Tibial artery (tissue), 4 donors: ENCODE measurements at regions not wholly inside any gene's neighbourhood (a gene's known extent, or its start where the extent isn't known, plus 50 kb on each side); places are given as distances from the start of the nearest gene placed in this dataset.

ENCODE experiments used
- DNase-seq, 2 donors: peaks; one replicate each; pipeline ENCODE4 v3.0.0-alpha.2; 2019
- H3K27ac ChIP-seq, 2 donors: fragments of 200-600 bp; sonication (generic) in 1 of 2; 1 replicate in 1 of 2; 2 replicates in 1 of 2; pipeline ENCODE4 v1.5.1; 2018 to 2019; ENCODE audit warnings: mild to moderate bottlenecking in 1 of 2
- H3K27me3 ChIP-seq, 2 donors: fragments of 200-600 bp; sonication (generic) in 1 of 2; one replicate each; pipeline versions ENCODE4 v1.5.1 to v1.6.0; 2016 to 2019
- H3K36me3 ChIP-seq, 3 donors: fragments of 200-600 bp; sonication (generic) in 2 of 3; one replicate each; pipeline ENCODE4 v1.5.1; 2016 to 2019; ENCODE audit warnings: mild to moderate bottlenecking in 2 of 3
- H3K4me1 ChIP-seq, 4 donors: fragments of 200-600 bp; sonication (generic) in 2 of 4; 1 replicate in 3 of 4; 2 replicates in 1 of 4; pipeline ENCODE4 v1.5.1; 2016 to 2019
- H3K4me3 ChIP-seq, 2 donors: fragments of 200-600 bp; sonication (generic) in 1 of 2; 1 replicate in 1 of 2; 2 replicates in 1 of 2; pipeline ENCODE4 v1.5.1; 2018 to 2019; ENCODE audit warnings: mild to moderate bottlenecking in 2 of 2
- H3K9me3 ChIP-seq, 3 donors: fragments of 200-600 bp; sonication (generic) in 1 of 3; one replicate each; pipeline ENCODE4 v1.5.1; 2016 to 2019
- intact Hi-C: fragments of 100-400 bp; cut with DNase I; formaldehyde crosslinking; loops from one replicate; pipeline ENCODE4 v1.15.0; 2023; ENCODE audit warnings: low total_unique reads
- TF ChIP-seq, protein P1 (sequence below), 2 experiments: fragments of 200-600 bp in 1 of 2; fragments of 450-650 bp in 1 of 2; IDR thresholded peaks; one replicate each; pipeline ENCODE4 v1.5.1; 2017 to 2019; ENCODE audit warnings: antibody characterized with exemption in 2 of 2, mild to moderate bottlenecking in 1 of 2, moderate library complexity in 1 of 2

DNA sequence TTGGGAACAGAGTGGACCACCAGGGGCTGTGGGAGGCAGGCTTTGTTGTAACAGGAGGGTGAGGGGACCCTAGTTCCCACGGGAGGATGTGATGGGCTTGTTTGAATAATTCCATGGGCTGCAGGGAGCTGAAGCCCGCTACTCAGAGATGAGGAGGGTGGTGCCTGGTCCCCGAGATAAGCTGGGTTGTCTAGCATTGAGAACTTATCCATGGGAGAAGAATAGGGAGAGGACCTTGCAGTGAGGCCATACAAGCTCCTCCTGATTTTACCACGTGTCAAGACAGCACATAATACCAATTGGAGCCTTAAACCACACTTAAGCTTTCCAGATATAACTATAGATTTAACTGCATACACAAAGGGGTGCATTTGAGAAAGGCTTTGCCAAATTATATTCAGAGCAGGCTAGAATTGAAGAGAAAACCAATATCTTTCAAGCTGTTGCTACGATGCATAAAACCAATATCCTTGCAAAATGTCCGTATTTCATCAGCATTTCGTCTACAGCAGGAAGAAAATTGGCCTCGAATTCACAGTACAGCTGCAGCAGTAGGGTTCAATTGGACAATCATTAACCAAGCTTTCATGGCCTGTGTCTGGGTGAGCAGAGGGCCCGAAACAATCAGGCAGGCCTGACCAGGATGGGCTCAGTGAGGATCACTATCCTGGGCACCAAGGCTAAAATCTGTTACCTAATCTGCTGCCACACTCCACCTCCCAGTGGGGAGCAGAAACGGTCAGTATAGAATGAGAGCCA lies 500.7 kb downstream of the OCA2 start:
- no peaks in the 10 kb centered on the region for H3K36me3 ChIP-seq
- no peaks in the 10 kb centered on the region for H3K9me3 ChIP-seq
- no peaks in the 10 kb centered on the region for H3K27me3 ChIP-seq
- TF ChIP-seq, protein P1, sequence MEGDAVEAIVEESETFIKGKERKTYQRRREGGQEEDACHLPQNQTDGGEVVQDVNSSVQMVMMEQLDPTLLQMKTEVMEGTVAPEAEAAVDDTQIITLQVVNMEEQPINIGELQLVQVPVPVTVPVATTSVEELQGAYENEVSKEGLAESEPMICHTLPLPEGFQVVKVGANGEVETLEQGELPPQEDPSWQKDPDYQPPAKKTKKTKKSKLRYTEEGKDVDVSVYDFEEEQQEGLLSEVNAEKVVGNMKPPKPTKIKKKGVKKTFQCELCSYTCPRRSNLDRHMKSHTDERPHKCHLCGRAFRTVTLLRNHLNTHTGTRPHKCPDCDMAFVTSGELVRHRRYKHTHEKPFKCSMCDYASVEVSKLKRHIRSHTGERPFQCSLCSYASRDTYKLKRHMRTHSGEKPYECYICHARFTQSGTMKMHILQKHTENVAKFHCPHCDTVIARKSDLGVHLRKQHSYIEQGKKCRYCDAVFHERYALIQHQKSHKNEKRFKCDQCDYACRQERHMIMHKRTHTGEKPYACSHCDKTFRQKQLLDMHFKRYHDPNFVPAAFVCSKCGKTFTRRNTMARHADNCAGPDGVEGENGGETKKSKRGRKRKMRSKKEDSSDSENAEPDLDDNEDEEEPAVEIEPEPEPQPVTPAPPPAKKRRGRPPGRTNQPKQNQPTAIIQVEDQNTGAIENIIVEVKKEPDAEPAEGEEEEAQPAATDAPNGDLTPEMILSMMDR (IDR thresholded peaks at IDR 0.05): no peak
- intact Hi-C loops: no loop called here
- no peak for DNase-seq
- H3K4me1 ChIP-seq: no peaks in the 10 kb centered on the region
- no peak overlapping the region for H3K27ac ChIP-seq
- no peak overlapping the region for H3K4me3 ChIP-seq

DNA sequence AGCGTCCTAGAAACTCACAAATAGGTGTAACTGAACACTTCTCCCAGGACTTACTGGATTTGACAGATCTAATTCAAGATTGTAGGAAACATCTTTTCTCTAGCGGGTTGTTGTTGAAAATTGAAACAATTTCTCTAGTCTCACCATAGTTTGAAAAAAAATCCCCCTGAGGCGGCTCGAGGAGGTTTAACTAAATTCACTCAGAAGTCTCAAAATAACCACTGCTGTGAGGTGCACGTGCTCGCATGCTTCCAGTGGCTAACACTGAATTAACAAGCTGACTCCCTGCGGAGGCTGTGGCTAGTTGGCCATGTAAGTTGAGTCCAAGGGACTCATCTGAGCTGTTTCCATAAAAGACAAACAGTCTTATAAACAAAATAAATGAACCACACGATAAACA lies 503.9 kb downstream of the OCA2 start:
- H3K27ac ChIP-seq: no peak overlapping the region
- H3K4me3 ChIP-seq: no peak overlapping the region
- H3K27me3 ChIP-seq: no peaks in the 10 kb centered on the region
- DNase-seq: no peak
- no peaks in the 10 kb centered on the region for H3K9me3 ChIP-seq
- intact Hi-C loops: no loop called here
- H3K4me1 ChIP-seq: no peaks in the 10 kb centered on the region
- H3K36me3 ChIP-seq: no peaks in the 10 kb centered on the region
- TF ChIP-seq, protein P1 (IDR thresholded peaks at IDR 0.05): no peak

DNA sequence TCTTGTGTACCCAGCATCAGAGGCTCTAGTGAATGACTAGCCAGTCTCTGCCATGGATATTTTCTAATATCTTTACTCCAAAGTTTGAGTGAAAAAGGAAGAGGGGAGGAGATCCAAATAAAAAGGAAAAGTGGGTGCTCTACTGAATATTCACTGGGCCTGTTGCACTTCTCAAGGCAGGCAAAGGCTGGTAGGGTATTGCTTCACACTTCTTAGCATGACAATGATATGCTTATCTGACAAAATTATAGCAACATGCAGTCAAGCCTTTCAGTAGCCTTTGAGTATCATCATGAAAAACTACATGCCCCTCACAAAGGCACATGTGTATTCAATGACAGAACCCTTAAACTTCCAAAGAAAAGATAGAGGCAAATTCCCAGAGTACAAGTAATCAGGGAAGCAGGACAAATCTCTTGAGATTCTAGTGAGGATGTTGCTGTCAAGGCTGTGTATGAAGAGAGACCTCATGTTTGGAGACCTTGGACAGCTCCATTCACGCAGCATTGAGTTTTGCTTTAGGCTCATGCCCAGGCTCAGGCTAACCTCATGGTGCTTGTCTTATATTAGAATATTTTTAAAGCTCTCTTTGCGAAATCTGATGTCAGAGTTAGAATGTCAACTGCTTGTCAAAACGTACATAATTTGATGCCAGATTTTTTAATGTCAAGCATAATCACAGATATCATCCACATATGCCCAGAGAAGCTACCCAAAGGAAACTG lies 506.9 kb downstream of the OCA2 start:
- Histone ChIP-seq H3K4me3 (no peak overlapping the region), H3K27ac (no peak overlapping the region), H3K27me3 (no peaks in the 10 kb centered on the region), H3K4me1 (no peaks in the 10 kb centered on the region), H3K36me3 (no peaks in the 10 kb centered on the region), H3K9me3 (no peaks in the 10 kb centered on the region)
- TF ChIP-seq, protein P1 (IDR thresholded peaks at IDR 0.05): no peak
- DNase-seq: no peak
- intact Hi-C loops: no loop called here
